ENCODE measurements at regions not wholly inside any gene's neighbourhood (a gene's known extent, or its start where the extent isn't known, plus 50 kb on each side); places are given as distances from the start of the nearest gene placed in this dataset.

DNA sequence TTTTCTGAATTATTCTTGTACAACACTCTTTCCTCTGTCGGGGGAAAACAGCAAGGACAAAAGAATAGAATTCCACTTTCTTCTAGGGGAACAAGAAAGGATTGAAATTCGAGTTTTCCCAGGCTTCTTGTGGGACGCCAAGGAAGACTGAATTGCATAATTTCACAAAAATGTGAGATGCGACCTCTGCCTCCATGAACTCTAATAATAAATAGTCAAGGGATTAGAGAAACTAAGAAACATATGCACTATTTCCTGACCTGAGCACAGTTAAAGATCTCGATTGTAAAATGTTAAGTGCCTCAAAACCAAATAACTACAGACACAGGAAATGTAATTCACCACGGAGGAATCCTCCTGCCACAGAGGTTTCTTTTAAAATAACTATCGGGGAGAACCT is 117.3 kb upstream of the MARK1 start:
- Histone ChIP-seq H3K4me1 (ENCODE audit: insufficient read depth, low read length) (peaks cover 22% of the 10 kb centered on the region), H3K4me3 (ENCODE audit: low read length) (no peak overlapping the region), H3K27ac (ENCODE audit: low read length) (no peak overlapping the region), H3K9me3 (ENCODE audit: insufficient read depth, low read depth, low read length) (no peaks in the 10 kb centered on the region), H3K27me3 (ENCODE audit: insufficient read depth, low read length) (no peaks in the 10 kb centered on the region), H3K36me3 (ENCODE audit: insufficient read depth, low read depth, low read length) (no peaks in the 10 kb centered on the region), H3K9ac (ENCODE audit: low read depth, low read length) (no peak overlapping the region; the same call in 1 of the 2 replicates)

DNA sequence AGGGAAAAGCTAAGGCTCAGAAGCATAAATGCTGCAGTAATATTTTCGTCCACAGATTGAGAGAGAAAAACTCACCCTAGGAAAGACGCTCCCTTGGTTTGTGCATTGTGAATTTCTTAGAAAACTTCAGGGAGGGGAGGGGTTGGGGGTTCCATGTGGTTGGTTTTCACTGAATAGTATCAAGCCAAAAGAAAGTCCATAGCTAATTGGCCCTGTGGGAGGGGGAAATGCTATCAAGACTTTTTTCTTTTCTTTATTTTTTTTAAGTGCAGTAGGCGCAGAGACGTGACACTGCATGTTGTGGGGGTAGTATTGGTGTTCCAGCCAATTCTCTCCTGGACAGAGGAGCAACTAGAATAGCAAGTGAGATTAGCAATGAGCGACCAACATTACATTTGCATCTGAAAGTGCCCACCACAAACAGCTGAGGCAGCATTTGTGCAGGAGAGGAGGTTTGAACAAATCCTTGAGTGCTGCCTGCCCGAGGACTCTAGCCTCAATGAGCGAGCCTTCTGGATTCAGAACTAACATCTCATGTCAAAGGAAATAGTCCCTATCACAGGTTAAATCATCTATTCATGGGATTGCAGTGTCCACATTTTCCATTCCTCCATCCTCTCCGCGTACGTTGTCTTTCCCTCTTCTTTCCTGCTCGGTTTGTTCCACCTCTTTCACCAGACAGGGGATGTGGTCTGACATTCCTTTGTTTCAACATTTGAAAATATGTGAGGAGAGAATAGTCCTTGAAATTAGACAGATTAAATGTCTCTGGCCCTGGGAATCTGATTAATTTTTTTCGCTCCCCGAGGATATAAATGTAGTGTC is 118.0 kb upstream of the MARK1 start:
- Histone ChIP-seq H3K4me1 (ENCODE audit: insufficient read depth, low read length) (peaks cover 22% of the 10 kb centered on the region), H3K9ac (ENCODE audit: low read depth, low read length) (peak overlapping the region; percentile 20; the same call in 1 of the 2 replicates)

DNA sequence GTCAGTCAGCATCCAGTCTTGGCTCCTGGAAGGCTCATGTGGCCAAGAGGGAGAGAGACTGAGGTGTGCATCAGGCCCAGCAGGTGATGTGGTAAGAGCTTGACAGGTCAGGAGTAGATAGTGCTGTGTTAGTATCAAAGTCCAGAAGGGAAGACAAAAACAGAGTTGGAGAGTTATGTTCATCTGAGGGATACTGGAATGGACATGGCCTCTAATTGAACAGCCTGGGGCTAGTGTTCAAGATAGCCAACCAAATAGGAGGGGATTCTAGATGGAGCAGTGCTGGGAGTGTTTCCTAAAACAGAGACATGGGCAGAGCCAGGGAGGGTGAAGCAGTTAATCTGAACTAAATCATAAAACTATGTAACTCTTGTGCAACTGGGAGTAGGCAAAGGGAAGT is 120.7 kb upstream of the MARK1 start:
- H3K36me3 ChIP-seq (ENCODE audit: insufficient read depth, low read depth, low read length), result no peaks in the 10 kb centered on the region
- no peak overlapping the region for H3K27ac ChIP-seq (ENCODE audit: low read length)
- H3K9me3 ChIP-seq (ENCODE audit: insufficient read depth, low read depth, low read length), result no peaks in the 10 kb centered on the region
- no peak overlapping the region for H3K9ac ChIP-seq (ENCODE audit: low read depth, low read length)
- no peaks in the 10 kb centered on the region for H3K27me3 ChIP-seq (ENCODE audit: insufficient read depth, low read length)
- H3K4me3 ChIP-seq (ENCODE audit: low read length), result no peak overlapping the region
- H3K4me1 ChIP-seq (ENCODE audit: insufficient read depth, low read length), result peaks cover 22% of the 10 kb centered on the region

More for the DNA sequence above, 118.0 kb upstream of the MARK1 start:
- H3K4me3 ChIP-seq (ENCODE audit: low read length), result peak overlapping the region; percentile 18
- H3K27me3 ChIP-seq (ENCODE audit: insufficient read depth, low read length), result no peaks in the 10 kb centered on the region
- no peak overlapping the region for H3K27ac ChIP-seq (ENCODE audit: low read length)
- H3K9me3 ChIP-seq (ENCODE audit: insufficient read depth, low read depth, low read length), result no peaks in the 10 kb centered on the region
- H3K36me3 ChIP-seq (ENCODE audit: insufficient read depth, low read depth, low read length), result no peaks in the 10 kb centered on the region

DNA sequence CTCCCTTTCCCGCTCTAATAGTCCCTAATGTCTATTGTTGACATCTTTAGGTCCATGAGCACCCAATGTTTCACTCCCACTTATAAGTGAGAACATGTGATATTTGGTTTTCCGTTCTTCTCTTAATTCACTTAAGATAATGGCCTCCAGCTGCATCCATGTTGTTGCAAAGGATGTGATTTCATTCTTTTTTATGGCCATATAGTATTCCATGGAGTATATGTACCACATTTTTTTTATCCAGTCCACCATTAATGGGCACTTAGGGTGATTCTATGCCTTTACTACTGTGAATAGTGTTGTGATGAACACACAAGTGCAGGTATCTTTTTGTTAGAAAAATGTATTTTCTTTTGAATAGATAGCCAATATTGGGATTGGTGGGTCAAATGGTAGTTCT is 126.0 kb upstream of the RAB3GAP2 start:
- H3K27me3 ChIP-seq (ENCODE audit: insufficient read depth, low read length), result no peaks in the 10 kb centered on the region
- no peak overlapping the region for H3K9ac ChIP-seq (ENCODE audit: low read depth, low read length)
- no peak overlapping the region for H3K4me3 ChIP-seq (ENCODE audit: low read length)
- no peaks in the 10 kb centered on the region for H3K36me3 ChIP-seq (ENCODE audit: insufficient read depth, low read depth, low read length)
- H3K4me1 ChIP-seq (ENCODE audit: insufficient read depth, low read length), result no peaks in the 10 kb centered on the region
- H3K27ac ChIP-seq (ENCODE audit: low read length), result no peak overlapping the region
- no peaks in the 10 kb centered on the region for H3K9me3 ChIP-seq (ENCODE audit: insufficient read depth, low read depth, low read length)

- H3K9ac ChIP-seq (ENCODE audit: low read depth, low read length), result peak overlapping the region; percentile 14; the same call in 1 of the 2 replicates
- no peak overlapping the region for H3K27ac ChIP-seq (ENCODE audit: low read length)
- peaks cover 9% of the 10 kb centered on the region for H3K4me1 ChIP-seq (ENCODE audit: insufficient read depth, low read length)
- H3K36me3 ChIP-seq (ENCODE audit: insufficient read depth, low read depth, low read length), result no peaks in the 10 kb centered on the region
- no peaks in the 10 kb centered on the region for H3K27me3 ChIP-seq (ENCODE audit: insufficient read depth, low read length)
- no peak overlapping the region for H3K4me3 ChIP-seq (ENCODE audit: low read length)
- H3K9me3 ChIP-seq (ENCODE audit: insufficient read depth, low read depth, low read length), result no peaks in the 10 kb centered on the region
Measured at GRCh38 chr1:220391491-220391890, 119.2 kb upstream of the RAB3GAP2 start.

GRCh38 chr1:220389634-220390033 is 117.4 kb upstream of the RAB3GAP2 start:
- Histone ChIP-seq H3K27ac (ENCODE audit: low read length) (no peak overlapping the region), H3K27me3 (ENCODE audit: insufficient read depth, low read length) (no peaks in the 10 kb centered on the region)

DNA sequence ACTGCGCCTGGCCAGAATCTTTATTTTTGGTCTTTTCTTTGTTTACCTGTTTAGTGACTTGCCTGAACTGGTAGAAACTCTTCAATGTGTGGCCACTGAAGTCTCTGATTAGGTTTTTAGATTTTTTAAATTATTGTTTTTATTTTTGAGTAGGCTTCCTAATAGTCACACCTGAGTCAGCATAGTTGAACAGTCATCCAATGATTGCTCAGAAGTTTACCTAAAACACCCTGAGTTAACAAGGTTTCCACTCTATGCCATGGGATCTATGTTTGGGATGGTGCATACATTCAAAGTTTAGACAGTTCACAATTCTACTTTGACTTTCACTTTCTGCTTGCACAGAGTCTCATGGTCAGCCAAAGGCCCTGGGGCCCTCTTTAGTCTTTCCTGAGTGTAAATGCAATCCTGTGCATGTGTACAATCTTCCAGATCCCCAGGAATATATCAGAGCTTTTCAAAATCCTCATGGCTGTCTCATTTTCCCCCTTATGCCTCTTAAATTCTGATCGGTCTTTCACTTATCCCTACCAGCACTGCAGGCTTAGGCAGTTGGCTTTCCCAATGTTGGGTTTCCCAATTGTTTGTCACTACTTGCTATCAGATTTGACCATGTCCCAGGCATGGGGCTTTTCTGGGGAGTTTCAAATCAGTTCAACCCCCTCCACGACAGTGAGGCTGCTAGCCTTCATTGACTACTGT is 114.4 kb upstream of the RAB3GAP2 start:
- Histone ChIP-seq H3K9ac (ENCODE audit: low read depth, low read length) (no peak overlapping the region), H3K27me3 (ENCODE audit: insufficient read depth, low read length) (no peaks in the 10 kb centered on the region), H3K4me1 (ENCODE audit: insufficient read depth, low read length) (peaks cover 20% of the 10 kb centered on the region), H3K36me3 (ENCODE audit: insufficient read depth, low read depth, low read length) (no peaks in the 10 kb centered on the region), H3K27ac (ENCODE audit: low read length) (no peak overlapping the region), H3K9me3 (ENCODE audit: insufficient read depth, low read depth, low read length) (peaks cover 8% of the 10 kb centered on the region; the same call in 1 of the 2 replicates), H3K4me3 (ENCODE audit: low read length) (no peak overlapping the region)

More at GRCh38 chr1:220389634-220390033, 117.4 kb upstream of the RAB3GAP2 start:
- H3K36me3 ChIP-seq (ENCODE audit: insufficient read depth, low read depth, low read length), result no peaks in the 10 kb centered on the region
- no peak overlapping the region for H3K4me3 ChIP-seq (ENCODE audit: low read length)
- no peak overlapping the region for H3K9ac ChIP-seq (ENCODE audit: low read depth, low read length)
- H3K9me3 ChIP-seq (ENCODE audit: insufficient read depth, low read depth, low read length), result peaks cover 8% of the 10 kb centered on the region; the same call in 1 of the 2 replicates
- H3K4me1 ChIP-seq (ENCODE audit: insufficient read depth, low read length), result peaks cover 9% of the 10 kb centered on the region

DNA sequence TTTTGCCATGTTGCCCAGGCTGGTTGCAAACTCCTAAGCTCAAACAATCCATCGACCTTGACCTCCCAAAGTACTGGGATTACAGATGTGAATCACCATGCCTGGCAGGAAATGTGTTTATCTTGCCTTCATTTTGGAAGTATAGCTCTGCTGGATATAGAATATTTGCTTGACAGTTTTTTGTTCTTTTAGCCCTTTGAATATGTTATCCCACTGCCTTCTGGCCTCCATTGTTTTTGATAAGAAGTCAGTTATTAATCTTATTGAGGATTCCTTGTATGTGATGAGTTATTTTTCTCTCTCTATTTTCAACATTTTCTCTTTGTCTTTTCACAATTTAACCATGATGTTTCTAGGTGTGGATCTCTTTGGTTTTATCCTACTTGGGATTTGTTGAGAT is 112.9 kb upstream of the RAB3GAP2 start:
- peaks cover 8% of the 10 kb centered on the region for H3K9me3 ChIP-seq (ENCODE audit: insufficient read depth, low read depth, low read length)
- no peak overlapping the region for H3K9ac ChIP-seq (ENCODE audit: low read depth, low read length)
- H3K36me3 ChIP-seq (ENCODE audit: insufficient read depth, low read depth, low read length), result no peaks in the 10 kb centered on the region
- no peak overlapping the region for H3K4me3 ChIP-seq (ENCODE audit: low read length)
- no peaks in the 10 kb centered on the region for H3K27me3 ChIP-seq (ENCODE audit: insufficient read depth, low read length)
- no peak overlapping the region for H3K27ac ChIP-seq (ENCODE audit: low read length)
- peaks cover 18% of the 10 kb centered on the region for H3K4me1 ChIP-seq (ENCODE audit: insufficient read depth, low read length)

DNA sequence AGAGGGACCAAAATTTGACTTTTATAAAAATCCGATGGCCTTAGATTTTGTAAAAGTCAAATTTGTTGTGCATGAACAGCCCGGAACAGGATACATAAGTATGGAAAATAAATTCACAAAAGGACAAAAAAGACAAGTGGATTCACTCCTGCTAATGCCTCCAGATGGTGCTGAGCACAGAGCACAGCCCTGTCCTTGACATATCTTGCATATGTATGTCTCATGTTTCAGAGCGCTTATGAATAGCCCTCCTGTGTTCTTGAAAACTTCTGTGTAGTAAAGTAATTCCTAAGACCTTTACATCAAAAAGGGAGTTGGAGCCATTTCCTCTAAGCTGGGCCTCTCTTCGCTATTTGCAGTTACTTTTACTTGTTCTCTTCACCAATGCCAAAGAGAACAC is 110.7 kb upstream of the RAB3GAP2 start:
- Histone ChIP-seq H3K9ac (ENCODE audit: low read depth, low read length) (no peak overlapping the region), H3K27me3 (ENCODE audit: insufficient read depth, low read length) (no peaks in the 10 kb centered on the region), H3K36me3 (ENCODE audit: insufficient read depth, low read depth, low read length) (no peaks in the 10 kb centered on the region), H3K4me3 (ENCODE audit: low read length) (no peak overlapping the region), H3K27ac (ENCODE audit: low read length) (no peak overlapping the region), H3K9me3 (ENCODE audit: insufficient read depth, low read depth, low read length) (peaks cover 8% of the 10 kb centered on the region), H3K4me1 (ENCODE audit: insufficient read depth, low read length) (peaks cover 18% of the 10 kb centered on the region)

DNA sequence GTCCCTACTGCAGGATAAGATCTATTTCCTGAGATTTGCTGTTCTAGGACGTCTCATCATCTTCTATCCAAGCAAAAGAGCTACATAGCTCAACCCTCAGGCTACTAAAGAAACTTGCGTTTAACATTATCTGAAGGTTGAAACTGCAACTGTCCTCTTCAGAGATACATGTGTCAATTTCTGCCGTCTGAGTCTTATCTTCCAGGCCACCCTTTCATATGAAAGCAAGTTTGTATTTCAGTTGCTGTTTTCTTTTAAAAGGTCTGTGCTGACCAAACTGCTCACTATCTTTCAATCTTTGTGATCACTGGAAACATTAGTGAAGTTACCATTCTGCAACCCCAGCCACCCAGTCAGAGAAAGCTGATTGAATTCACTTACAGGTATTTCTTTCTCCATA is 108.6 kb upstream of the RAB3GAP2 start:
- H3K9ac ChIP-seq (ENCODE audit: low read depth, low read length), result no peak overlapping the region
- peaks cover 8% of the 10 kb centered on the region for H3K9me3 ChIP-seq (ENCODE audit: insufficient read depth, low read depth, low read length)
- no peaks in the 10 kb centered on the region for H3K27me3 ChIP-seq (ENCODE audit: insufficient read depth, low read length)
- peaks cover 18% of the 10 kb centered on the region for H3K4me1 ChIP-seq (ENCODE audit: insufficient read depth, low read length)
- H3K36me3 ChIP-seq (ENCODE audit: insufficient read depth, low read depth, low read length), result no peaks in the 10 kb centered on the region
- H3K27ac ChIP-seq (ENCODE audit: low read length), result no peak overlapping the region
- H3K4me3 ChIP-seq (ENCODE audit: low read length), result no peak overlapping the region

DNA sequence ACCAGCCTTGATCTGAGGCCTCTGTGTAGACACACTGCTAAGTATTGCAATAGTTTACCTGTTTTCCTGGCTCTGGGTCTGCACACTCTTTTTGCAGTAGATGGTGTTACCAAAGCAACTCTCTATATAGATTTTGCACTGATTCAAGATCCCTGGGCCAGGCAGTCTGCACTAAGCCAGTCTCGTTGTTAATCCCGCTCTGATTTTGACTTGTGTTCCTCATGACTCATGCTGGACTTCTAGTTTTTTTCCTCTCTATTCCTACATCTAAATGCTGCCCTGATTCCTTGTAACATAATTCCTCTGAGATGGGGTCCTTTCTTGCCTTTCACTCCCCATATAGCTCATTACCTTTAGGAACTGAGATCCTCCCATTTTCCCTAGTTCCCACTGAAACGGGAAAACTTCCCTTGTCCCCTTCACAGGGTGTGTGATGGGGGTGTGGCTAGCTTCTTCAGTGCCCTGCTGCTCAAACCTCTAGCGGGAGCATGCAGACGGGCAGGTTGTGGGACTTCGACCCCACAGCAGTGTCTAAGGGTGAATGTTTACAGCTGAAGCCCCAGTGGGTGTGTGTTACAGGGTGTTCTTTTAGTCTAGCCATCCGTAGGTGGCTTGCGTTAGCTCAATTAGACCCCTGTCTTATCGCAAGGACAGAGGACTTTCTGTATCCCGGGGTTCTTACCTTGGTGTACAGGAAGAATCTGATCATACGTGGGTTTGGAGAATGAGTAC is 106.5 kb upstream of the RAB3GAP2 start:
- Histone ChIP-seq H3K4me3 (ENCODE audit: low read length) (no peak overlapping the region), H3K9ac (ENCODE audit: low read depth, low read length) (no peak overlapping the region), H3K9me3 (ENCODE audit: insufficient read depth, low read depth, low read length) (no peaks in the 10 kb centered on the region; the same call in 1 of the 2 replicates), H3K36me3 (ENCODE audit: insufficient read depth, low read depth, low read length) (no peaks in the 10 kb centered on the region), H3K4me1 (ENCODE audit: insufficient read depth, low read length) (peaks cover 18% of the 10 kb centered on the region), H3K27me3 (ENCODE audit: insufficient read depth, low read length) (no peaks in the 10 kb centered on the region), H3K27ac (ENCODE audit: low read length) (no peak overlapping the region)

Data from iPS-20b (cell line).